Esophagus muscularis mucosa (tissue), 4 donors: ENCODE measurements at regions not wholly inside any gene's neighbourhood (a gene's known extent, or its start where the extent isn't known, plus 50 kb on each side); places are given as distances from the start of the nearest gene placed in this dataset.

Source experiments
- DNase-seq: peaks from one replicate; pipeline ENCODE4 v3.0.0-alpha.2; 2017; ENCODE audit errors: extremely low spot score
- H3K27ac ChIP-seq, 4 donors: fragments of 200-600 bp; sonication (generic); replicated peaks in 1 of 4; 1 replicate in 3 of 4; 2 replicates in 1 of 4; pipeline ENCODE4 v1.5.1; 2016 to 2019; ENCODE audit warnings: mild to moderate bottlenecking in 1 of 4
- H3K27me3 ChIP-seq, 4 donors: fragments of 200-600 bp; sonication (generic); one replicate each; pipeline versions ENCODE4 v1.5.1 to v1.6.0; 2016 to 2019
- H3K36me3 ChIP-seq, 4 donors: fragments of 200-600 bp; sonication (generic); one replicate each; pipeline ENCODE4 v1.5.1; 2016 to 2019
- H3K4me1 ChIP-seq, 4 donors: fragments of 200-600 bp; sonication (generic); one replicate each; pipeline ENCODE4 v1.5.1; 2016 to 2019
- H3K4me3 ChIP-seq, 4 donors: fragments of 200-600 bp; sonication (generic); 1 replicate in 2 of 4; 2 replicates in 2 of 4; pipeline ENCODE4 v1.5.1; 2016 to 2019; ENCODE audit warnings: mild to moderate bottlenecking in 4 of 4, moderate library complexity in 1 of 4
- H3K9me3 ChIP-seq, 4 donors: fragments of 200-600 bp; sonication (generic); 1 replicate in 3 of 4; 2 replicates in 1 of 4; pipeline ENCODE4 v1.5.1; 2016 to 2019
- CTCF ChIP-seq, 3 experiments: fragments of 200-600 bp in 2 of 3; fragments of 450-650 bp in 1 of 3; sonication (generic) in 2 of 3; IDR thresholded peaks; one replicate each; pipeline ENCODE4 v1.5.1; 2017 to 2019; ENCODE audit warnings: antibody characterized with exemption in 3 of 3, mild to moderate bottlenecking in 2 of 3, moderate library complexity in 1 of 3
- EP300 ChIP-seq: sonication (generic); formaldehyde crosslinking; IDR thresholded peaks from one replicate; pipeline ENCODE4 v1.6.1; 2017; ENCODE audit warnings: antibody characterized with exemption
- POLR2A ChIP-seq: fragments of 450-650 bp; IDR thresholded peaks from one replicate; pipeline ENCODE4 v1.6.1; 2017; ENCODE audit warnings: antibody characterized with exemption, moderate library complexity, mild to moderate bottlenecking, low read depth
- POLR2AphosphoS5 ChIP-seq, 2 donors: sonication (generic); formaldehyde crosslinking; IDR thresholded peaks; one replicate each; pipeline ENCODE4 v1.6.1; 2017; ENCODE audit warnings: antibody characterized with exemption in 2 of 2
- WGBS: methylation state at CpG from one replicate; pipeline ENCODE4 v1.1.5; 2018; 5-methylcytosine and 5-hydroxymethylcytosine counted together
- intact Hi-C: fragments of 100-400 bp; cut with DNase I; formaldehyde crosslinking; loops from one replicate; pipeline ENCODE4 v1.15.1; 2023

GRCh38 chr4:136812100-136812880 lies 720.0 kb downstream of the PCDH18 start:
- no peak overlapping the region for H3K4me3 ChIP-seq
- no peaks in the 10 kb centered on the region for H3K4me1 ChIP-seq
- intact Hi-C loops, result no loop called here
- TF ChIP-seq POLR2A (no peak), EP300 (no peak), POLR2AphosphoS5 (IDR thresholded peaks at IDR 0.05) (no peak), CTCF (IDR thresholded peaks at IDR 0.05) (no peak)
- H3K36me3 ChIP-seq, result no peaks in the 10 kb centered on the region
- WGBS, result 100% methylated on average over 4 of the region's 42 CpGs
- DNase-seq, result no peak
- H3K27ac ChIP-seq, result no peak overlapping the region
- no peaks in the 10 kb centered on the region for H3K27me3 ChIP-seq
- peaks cover 0 to 6% (median 0%) of the 10 kb centered on the region in 4 donors for H3K9me3 ChIP-seq

GRCh38 chr4:136811496-136812077 lies 720.7 kb downstream of the PCDH18 start:
- intact Hi-C loops, result no loop called here

GRCh38 chr4:136810626-136811025 lies 721.7 kb downstream of the PCDH18 start:
- H3K27ac ChIP-seq, result no peak overlapping the region
- WGBS, result 100% methylated on average over 5 of the region's 6 CpGs
- TF ChIP-seq CTCF (IDR thresholded peaks at IDR 0.05), result no peak
- no peak for TF ChIP-seq POLR2AphosphoS5 (IDR thresholded peaks at IDR 0.05)
- TF ChIP-seq EP300, result no peak
- TF ChIP-seq POLR2A, result no peak
- H3K4me3 ChIP-seq, result no peak overlapping the region
- intact Hi-C loops, result no loop called here
- peaks cover 0 to 6% (median 0%) of the 10 kb centered on the region in 4 donors for H3K9me3 ChIP-seq
- DNase-seq, result no peak
- H3K27me3 ChIP-seq, result no peaks in the 10 kb centered on the region
- H3K36me3 ChIP-seq, result no peaks in the 10 kb centered on the region
- no peaks in the 10 kb centered on the region for H3K4me1 ChIP-seq

More at GRCh38 chr4:136811496-136812077, 720.7 kb downstream of the PCDH18 start:
- WGBS, result 97% methylated on average over 13 of the region's 14 CpGs
- Histone ChIP-seq H3K4me3 (no peak overlapping the region), H3K9me3 (peaks cover 0 to 6% (median 0%) of the 10 kb centered on the region in 4 donors), H3K4me1 (no peaks in the 10 kb centered on the region), H3K27ac (no peak overlapping the region), H3K36me3 (no peaks in the 10 kb centered on the region), H3K27me3 (no peaks in the 10 kb centered on the region)
- no peak for DNase-seq
- TF ChIP-seq EP300, result no peak
- no peak for TF ChIP-seq CTCF (IDR thresholded peaks at IDR 0.05)
- no peak for TF ChIP-seq POLR2A
- TF ChIP-seq POLR2AphosphoS5 (IDR thresholded peaks at IDR 0.05), result no peak

GRCh38 chr4:136806844-136807243 lies 725.5 kb downstream of the PCDH18 start:
- TF ChIP-seq CTCF (IDR thresholded peaks at IDR 0.05), result no peak
- TF ChIP-seq POLR2AphosphoS5 (IDR thresholded peaks at IDR 0.05), result no peak
- no peak for TF ChIP-seq POLR2A
- TF ChIP-seq EP300, result no peak
- H3K27ac ChIP-seq, result no peak overlapping the region
- WGBS, result 95% methylated on average over 1 of the region's 1 CpG
- H3K4me3 ChIP-seq, result no peak overlapping the region
- no peaks in the 10 kb centered on the region for H3K9me3 ChIP-seq
- H3K4me1 ChIP-seq, result no peaks in the 10 kb centered on the region
- H3K36me3 ChIP-seq, result no peaks in the 10 kb centered on the region
- DNase-seq, result no peak
- intact Hi-C loops, result no loop called here
- H3K27me3 ChIP-seq, result no peaks in the 10 kb centered on the region
